ENCODE measurements at regions not wholly inside any gene's neighbourhood (a gene's known extent, or its start where the extent isn't known, plus 50 kb on each side); places are given as distances from the start of the nearest gene placed in this dataset.
A peak's percentile ranks its signal among the peaks of the same experiment; 100 is the strongest.
"Not testable (repeated sequence)": the region's sequence is repeated elsewhere in the genome, so short reads cannot be mapped to it uniquely, and the experiment has no call there.

GRCh38 chr10:6718550-6718949 lies 138.5 kb upstream of the PRKCQ start:
- DNase-seq = no peak

- no peak for DNase-seq
These were observed 136.4 kb upstream of the PRKCQ start for GRCh38 chr10:6716516-6716915.

GRCh38 chr10:6713716-6714115 lies 133.6 kb upstream of the PRKCQ start:
- DNase-seq = no peak

- no peak for DNase-seq
These were observed 133.0 kb upstream of the PRKCQ start for GRCh38 chr10:6713120-6713519.

GRCh38 chr10:6711881-6712280 lies 131.8 kb upstream of the PRKCQ start:
- DNase-seq = no peak

GRCh38 chr10:6711408-6711841 lies 131.3 kb upstream of the PRKCQ start:
- DNase-seq = no peak

- DNase-seq = no peak
These were observed 127.3 kb upstream of the PRKCQ start for GRCh38 chr10:6707352-6707751.

GRCh38 chr10:6706725-6707124 lies 126.6 kb upstream of the PRKCQ start:
- DNase-seq = no peak

GRCh38 chr10:6704896-6705295 lies 124.8 kb upstream of the PRKCQ start:
- DNase-seq = no peak

GRCh38 chr10:6702833-6703232 lies 122.8 kb upstream of the PRKCQ start:
- DNase-seq = not testable (repeated sequence)

- no peak for DNase-seq
These were observed 122.0 kb upstream of the PRKCQ start for GRCh38 chr10:6702030-6702429.

GRCh38 chr10:6701289-6701688 lies 121.2 kb upstream of the PRKCQ start:
- peak; percentile 8 for DNase-seq

GRCh38 chr10:6700066-6700465 lies 120.0 kb upstream of the PRKCQ start:
- DNase-seq = no peak

GRCh38 chr10:6699336-6699735 lies 119.3 kb upstream of the PRKCQ start:
- DNase-seq = no peak

- DNase-seq = no peak
These were observed 115.4 kb upstream of the PRKCQ start for GRCh38 chr10:6695519-6695918.

GRCh38 chr10:6694447-6695140 lies 114.5 kb upstream of the PRKCQ start:
- DNase-seq = peak; percentile 33

- DNase-seq = no peak
These were observed 112.8 kb upstream of the PRKCQ start for GRCh38 chr10:6692856-6693255.

GRCh38 chr10:6692103-6692502 lies 112.0 kb upstream of the PRKCQ start:
- DNase-seq = no peak

- no peak for DNase-seq
These were observed 109.0 kb upstream of the PRKCQ start for GRCh38 chr10:6689036-6689435.

- no peak for DNase-seq
These were observed 100.7 kb upstream of the PRKCQ start for GRCh38 chr10:6680735-6681134.

GRCh38 chr10:6678956-6679355 lies 98.9 kb upstream of the PRKCQ start:
- no peak for DNase-seq

- DNase-seq = peak; percentile 71
These were observed 98.2 kb upstream of the PRKCQ start for GRCh38 chr10:6678211-6678803.

- DNase-seq = not testable (repeated sequence)
These were observed 97.1 kb upstream of the PRKCQ start for GRCh38 chr10:6677129-6677528.

GRCh38 chr10:6674291-6674690 lies 94.2 kb upstream of the PRKCQ start:
- no peak for DNase-seq

GRCh38 chr10:6671976-6672375 lies 91.9 kb upstream of the PRKCQ start:
- DNase-seq = no peak

Data from activated CD4-positive, alpha-beta T cell treated with anti-CD3 and anti-CD28 coated beads for 48 hours (primary cell).